HG03558 (cell line): ENCODE measurements at regions not wholly inside any gene's neighbourhood (a gene's known extent, or its start where the extent isn't known, plus 50 kb on each side); places are given as distances from the start of the nearest gene placed in this dataset.

Experiments
- ATAC-seq: cut with Tn5 transposase; IDR thresholded peaks from one replicate; pipeline ENCODE4 v1.9.1; 2021; ENCODE audit warnings: moderate number of reproducible peaks; ENCODE audit not compliant: unreplicated experiment; ENCODE audit errors: extremely low read depth

GRCh38 chr11:127925475-127925874 is 661.9 kb downstream of the ETS1 start:
- ATAC-seq = no peak

- no peak for ATAC-seq
Observed at GRCh38 chr11:127919206-127920000, 668.0 kb downstream of the ETS1 start.

- no peak for ATAC-seq
Observed at GRCh38 chr11:127902382-127902781, 685.0 kb downstream of the ETS1 start.

- no peak for ATAC-seq
Observed at GRCh38 chr11:127898422-127899365, 688.7 kb downstream of the ETS1 start.

GRCh38 chr11:127895776-127896175 is 691.6 kb downstream of the ETS1 start:
- no peak for ATAC-seq

GRCh38 chr11:127894316-127894715 is 693.0 kb downstream of the ETS1 start:
- no peak for ATAC-seq

- ATAC-seq = no peak
Observed at GRCh38 chr11:127890030-127890615, 697.2 kb downstream of the ETS1 start.

- no peak for ATAC-seq
Observed at GRCh38 chr11:127888386-127888785, 699.0 kb downstream of the ETS1 start.

GRCh38 chr11:127875131-127875530 is 712.2 kb downstream of the ETS1 start:
- ATAC-seq = no peak

GRCh38 chr11:127873478-127873877 is 713.9 kb downstream of the ETS1 start:
- ATAC-seq = no peak

GRCh38 chr11:127866109-127866508 is 721.2 kb downstream of the ETS1 start:
- no peak for ATAC-seq

- ATAC-seq = no peak
Observed at GRCh38 chr11:127864861-127865260, 722.5 kb downstream of the ETS1 start.

GRCh38 chr11:127862406-127862805 is 725.0 kb downstream of the ETS1 start:
- no peak for ATAC-seq

GRCh38 chr11:127859941-127860354 is 727.4 kb downstream of the ETS1 start:
- ATAC-seq = no peak

GRCh38 chr11:127844876-127845275 is 742.5 kb downstream of the ETS1 start:
- ATAC-seq = no peak

GRCh38 chr11:127843483-127844396 is 743.6 kb downstream of the ETS1 start:
- ATAC-seq = no peak

- no peak for ATAC-seq
Observed at GRCh38 chr11:127825183-127825582, 762.2 kb downstream of the ETS1 start.

GRCh38 chr11:127818625-127819024 is 768.7 kb downstream of the ETS1 start:
- ATAC-seq = no peak

- no peak for ATAC-seq
Observed at GRCh38 chr11:127816962-127817361, 770.4 kb downstream of the ETS1 start.

- no peak for ATAC-seq
Observed at GRCh38 chr11:127815331-127815730, 772.0 kb downstream of the ETS1 start.
